Endothelial cell of umbilical vein (primary cell): ENCODE measurements at regions not wholly inside any gene's neighbourhood (a gene's known extent, or its start where the extent isn't known, plus 50 kb on each side); places are given as distances from the start of the nearest gene placed in this dataset.

ENCODE experiments used
- BruUV-seq: library from RNA; stranded (reverse); fragments of 400-500 nt; replicated peaks from 2 replicates; lab custom pipeline; 2021; lab: Mats Ljungman, UMichigan
- CTCF ChIA-PET: fragments of 300-600, 350-600 bp; sonication (Branson Sonifier 250); formaldehyde crosslinking; loops from one replicate; lab custom pipeline; 2021; ENCODE audit warnings: antibody characterized with exemption, inconsistent platforms; lab: Charles Lee
- POLR2A ChIA-PET: fragments of 300-600, 350-600 bp; sonication (Branson Sonifier 250); formaldehyde crosslinking; loops from one replicate; lab custom pipeline; 2021; ENCODE audit warnings: antibody characterized with exemption, inconsistent platforms; lab: Charles Lee
- DNase-seq: peaks from one replicate; pipeline ENCODE4 v3.0.0-alpha.2; 2011; ENCODE audit warnings: low read depth, low spot score
- FAIRE-seq: peaks from 2 replicates; lab custom pipeline; 2011; peaks lifted over from hg19 to GRCh38; lab: Jason Lieb, UNC
- H2AFZ ChIP-seq: 2 replicates; pipeline ENCODE4 v1.6.0; 2012; ENCODE audit warnings: low read depth, low read length, control low read depth, inconsistent platforms
- H3K27ac ChIP-seq: 2 replicates; pipeline ENCODE4 v1.5.1; 2011; ENCODE audit warnings: low read depth, mild to moderate bottlenecking, control low read depth, low read length, moderate library complexity; ENCODE audit not compliant: insufficient read depth
- H3K27me3 ChIP-seq, 2 experiments: 2 replicates each; pipeline versions ENCODE4 v1.6.0 to v1.6.1; 2011; ENCODE audit warnings: low read length in 2 of 2, mixed read lengths in 1 of 2; ENCODE audit not compliant: control insufficient read depth in 2 of 2, insufficient read depth in 2 of 2
- H3K36me3 ChIP-seq, 2 experiments: 2 replicates in 1 of 2; 3 replicates in 1 of 2; pipeline ENCODE4 v1.5.1; 2011; ENCODE audit warnings: low read length in 2 of 2, mild to moderate bottlenecking in 1 of 2, moderate library complexity in 1 of 2; ENCODE audit not compliant: control insufficient read depth in 2 of 2, insufficient read depth in 2 of 2; ENCODE audit errors: extremely low read depth in 1 of 2
- H3K4me1 ChIP-seq: 3 replicates; pipeline ENCODE4 v1.5.1; 2011; ENCODE audit warnings: mild to moderate bottlenecking, low read length; ENCODE audit not compliant: control insufficient read depth, insufficient read depth; ENCODE audit errors: extremely low read depth
- H3K4me2 ChIP-seq: 2 replicates; pipeline ENCODE4 v1.6.1; 2011; ENCODE audit warnings: low read length, control low read depth, mixed read lengths; ENCODE audit not compliant: insufficient read depth
- H3K4me3 ChIP-seq, 3 experiments: fragments of 200-600 bp in 1 of 3; sonication (generic), shearing (Covaris generic) in 1 of 3; replicated peaks in 1 of 3; 2 replicates each; pipeline ENCODE4 v1.5.1; 2011 to 2016; ENCODE audit warnings: control low read depth in 3 of 3, low read length in 3 of 3, mild to moderate bottlenecking in 2 of 3, inconsistent platforms in 1 of 3, low read depth in 1 of 3, moderate library complexity in 1 of 3; ENCODE audit not compliant: insufficient read depth in 1 of 3
- H3K79me2 ChIP-seq: 2 replicates; pipeline ENCODE4 v1.6.0; 2012; ENCODE audit warnings: low read length, inconsistent platforms; ENCODE audit not compliant: control insufficient read depth, insufficient read depth
- H3K9ac ChIP-seq: replicated peaks from 2 replicates; pipeline ENCODE3; 2011; ENCODE audit warnings: low read length, control low read depth; ENCODE audit not compliant: insufficient read depth; ENCODE audit errors: extremely low read depth
- H3K9me1 ChIP-seq: replicated peaks from 3 replicates; pipeline ENCODE4 v1.6.0; 2011; ENCODE audit warnings: mild to moderate bottlenecking, low read length; ENCODE audit not compliant: control insufficient read depth, insufficient read depth; ENCODE audit errors: extremely low read depth
- H3K9me3 ChIP-seq: replicated peaks from 2 replicates; pipeline ENCODE4 v1.5.1; 2012; ENCODE audit warnings: low read length, inconsistent platforms; ENCODE audit not compliant: control insufficient read depth, insufficient read depth
- H4K20me1 ChIP-seq: replicated peaks from 2 replicates; pipeline ENCODE3; 2011; ENCODE audit warnings: mild to moderate bottlenecking, low read length; ENCODE audit not compliant: control insufficient read depth, insufficient read depth; ENCODE audit errors: extremely low read depth
- EZH2 ChIP-seq: IDR thresholded peaks from 2 replicates; pipeline ENCODE4 v1.6.1; 2012; ENCODE audit warnings: borderline replicate concordance, low read depth, mild to moderate bottlenecking, moderate library complexity, low read length, inconsistent platforms; ENCODE audit not compliant: severe bottlenecking
- FOS ChIP-seq: IDR thresholded peaks from 2 replicates; pipeline ENCODE4 v1.6.1; 2011; ENCODE audit warnings: mild to moderate bottlenecking, low read length, moderate library complexity, borderline replicate concordance; ENCODE audit not compliant: insufficient read depth
- GATA2 ChIP-seq: IDR thresholded peaks from 2 replicates; pipeline ENCODE4 v1.7.0; 2011; ENCODE audit warnings: low read depth, mild to moderate bottlenecking, moderate library complexity, mixed read lengths, low read length; ENCODE audit not compliant: insufficient read length, insufficient read depth
- JUN ChIP-seq: IDR thresholded peaks from 2 replicates; pipeline ENCODE4 v1.6.1; 2011; ENCODE audit warnings: borderline replicate concordance, low read depth; ENCODE audit not compliant: insufficient read length, insufficient read depth
- MAX ChIP-seq: IDR thresholded peaks from 2 replicates; pipeline ENCODE4 v1.6.1; 2011; ENCODE audit not compliant: insufficient read depth, insufficient read length
- MYC ChIP-seq: IDR thresholded peaks from one replicate; pipeline ENCODE4 v1.6.1; 2011; ENCODE audit warnings: mild to moderate bottlenecking, low read depth, low read length
- POLR2A ChIP-seq: IDR thresholded peaks from 2 replicates; pipeline ENCODE4 v1.6.1; 2012; ENCODE audit warnings: low read depth, mild to moderate bottlenecking, control low read depth, low read length
- POLR2AphosphoS5 ChIP-seq: IDR thresholded peaks from 2 replicates; pipeline ENCODE4 v1.6.1; 2012; ENCODE audit warnings: low read depth, mild to moderate bottlenecking, control low read depth, low read length, moderate library complexity; ENCODE audit not compliant: insufficient read depth
- dilution Hi-C: fragments of 300-500 bp; cut with MboI; formaldehyde crosslinking; loops from one replicate; pipeline ENCODE4 v1.15.0; 2019; ENCODE audit warnings: low sequenced_read_pairs; ENCODE audit not compliant: extremely low pct_ligation_motif_present
- intact Hi-C: fragments of 100-400 bp; cut with micrococcal nuclease; formaldehyde crosslinking; loops from one replicate; pipeline ENCODE4 v1.10.0; 2022
- TF ChIP-seq, protein P1 (sequence below), 2 donors: IDR thresholded peaks; 1 replicate in 1 of 2; 2 replicates in 1 of 2; pipeline ENCODE4 v1.5.1; 2011; ENCODE audit warnings: low read length in 2 of 2, mild to moderate bottlenecking in 2 of 2, moderate library complexity in 2 of 2, control low read depth in 1 of 2, inconsistent platforms in 1 of 2, low read depth in 1 of 2; ENCODE audit not compliant: insufficient read depth in 1 of 2; ENCODE audit errors: extremely low read depth in 1 of 2

DNA sequence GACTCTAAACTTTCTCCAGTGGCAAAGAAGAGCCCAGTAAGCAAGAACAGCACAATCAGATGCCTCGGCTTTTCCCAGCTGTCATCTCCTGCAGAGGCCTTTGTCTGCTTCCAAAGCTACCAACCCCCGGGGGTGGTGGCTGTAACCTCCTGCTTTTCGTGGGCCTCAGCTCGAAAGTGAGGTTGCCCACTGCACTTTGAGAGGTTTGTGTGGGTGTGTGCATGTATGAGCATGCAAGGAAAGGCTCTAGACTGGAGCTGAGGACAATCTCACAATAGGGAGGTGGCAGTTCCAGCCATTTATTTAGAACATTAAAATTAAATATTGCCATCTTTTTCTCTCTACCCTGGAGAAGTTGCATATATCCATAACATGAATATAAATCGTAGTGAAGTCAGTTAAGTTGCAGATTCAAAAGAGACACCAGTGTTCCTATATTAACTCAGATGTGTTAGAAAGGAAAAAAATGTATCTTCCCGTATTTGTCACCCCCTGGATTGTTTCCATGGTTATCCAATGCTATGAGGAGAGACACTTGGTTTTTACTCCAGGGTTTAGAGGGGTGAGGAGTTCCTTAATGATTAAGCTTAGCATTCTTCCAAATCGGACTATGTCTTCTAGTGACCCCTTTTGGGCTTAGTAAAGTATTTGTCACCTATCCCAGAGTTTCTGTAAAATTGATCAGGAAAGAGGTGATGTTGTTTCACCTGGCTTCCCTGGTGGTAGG is 781.1 kb downstream of the INHBA start:
- no peaks in the 10 kb centered on the region for H3K9me3 ChIP-seq
- H3K4me1 ChIP-seq = no peaks in the 10 kb centered on the region
- H3K4me2 ChIP-seq = no peak overlapping the region
- peak; percentile 4 for FAIRE-seq
- H3K9ac ChIP-seq = no peak overlapping the region
- H3K79me2 ChIP-seq = no peaks in the 10 kb centered on the region
- no peaks in the 10 kb centered on the region for H4K20me1 ChIP-seq
- DNase-seq = no peak
- CTCF ChIA-PET = no interaction called here
- dilution Hi-C loops = no loop called here
- H3K27ac ChIP-seq = no peak overlapping the region
- POLR2A ChIA-PET = no interaction called here
- no peaks in the 10 kb centered on the region for H3K9me1 ChIP-seq
- TF ChIP-seq FOS (no peak), JUN (no peak), MYC (no peak), GATA2 (no peak), POLR2A (no peak), POLR2AphosphoS5 (no peak), EZH2 (no peak), MAX (no peak)
- TF ChIP-seq, protein P1, sequence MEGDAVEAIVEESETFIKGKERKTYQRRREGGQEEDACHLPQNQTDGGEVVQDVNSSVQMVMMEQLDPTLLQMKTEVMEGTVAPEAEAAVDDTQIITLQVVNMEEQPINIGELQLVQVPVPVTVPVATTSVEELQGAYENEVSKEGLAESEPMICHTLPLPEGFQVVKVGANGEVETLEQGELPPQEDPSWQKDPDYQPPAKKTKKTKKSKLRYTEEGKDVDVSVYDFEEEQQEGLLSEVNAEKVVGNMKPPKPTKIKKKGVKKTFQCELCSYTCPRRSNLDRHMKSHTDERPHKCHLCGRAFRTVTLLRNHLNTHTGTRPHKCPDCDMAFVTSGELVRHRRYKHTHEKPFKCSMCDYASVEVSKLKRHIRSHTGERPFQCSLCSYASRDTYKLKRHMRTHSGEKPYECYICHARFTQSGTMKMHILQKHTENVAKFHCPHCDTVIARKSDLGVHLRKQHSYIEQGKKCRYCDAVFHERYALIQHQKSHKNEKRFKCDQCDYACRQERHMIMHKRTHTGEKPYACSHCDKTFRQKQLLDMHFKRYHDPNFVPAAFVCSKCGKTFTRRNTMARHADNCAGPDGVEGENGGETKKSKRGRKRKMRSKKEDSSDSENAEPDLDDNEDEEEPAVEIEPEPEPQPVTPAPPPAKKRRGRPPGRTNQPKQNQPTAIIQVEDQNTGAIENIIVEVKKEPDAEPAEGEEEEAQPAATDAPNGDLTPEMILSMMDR (IDR thresholded peaks at IDR 0.05; ENCODE audit: extremely low read depth in 1 of 2, insufficient read depth in 1 of 2, low read depth in 1 of 2, low read length in 2 of 2) = no peak
- BruUV-seq = no TSS peak
- intact Hi-C loops = no loop called here
- no peaks in the 10 kb centered on the region for H3K27me3 ChIP-seq
- H3K4me3 ChIP-seq = no peak overlapping the region
- no peaks in the 10 kb centered on the region for H3K36me3 ChIP-seq
- H2AFZ ChIP-seq = no peak overlapping the region
